GM12864 (cell line): ENCODE measurements at regions not wholly inside any gene's neighbourhood (a gene's known extent, or its start where the extent isn't known, plus 50 kb on each side); places are given as distances from the start of the nearest gene placed in this dataset.
"Not testable (repeated sequence)": the region's sequence is repeated elsewhere in the genome, so short reads cannot be mapped to it uniquely, and the experiment has no call there.

Experiments
- DNase-seq: peaks from one replicate; pipeline ENCODE4 v3.0.0-alpha.2; 2011; ENCODE audit warnings: low read depth
- H3K4me3 ChIP-seq: 2 replicates; pipeline ENCODE4 v1.5.1; 2011; ENCODE audit warnings: mild to moderate bottlenecking, low read depth, low read length, control low read depth
- CTCF ChIP-seq: IDR thresholded peaks from 2 replicates; pipeline ENCODE4 v1.5.1; 2011; ENCODE audit warnings: low read depth, mild to moderate bottlenecking, moderate library complexity, low read length, control low read depth, inconsistent platforms; ENCODE audit errors: missing control alignments

GRCh38 chr7:68892236-68892635 is 706.0 kb upstream of the AUTS2 start:
- no peak for DNase-seq
- no peak for TF ChIP-seq CTCF
- no peak overlapping the region for H3K4me3 ChIP-seq

GRCh38 chr7:68893411-68893810 is 704.9 kb upstream of the AUTS2 start:
- DNase-seq: no peak
- H3K4me3 ChIP-seq: no peak overlapping the region
- no peak for TF ChIP-seq CTCF

GRCh38 chr7:68899156-68899555 is 699.1 kb upstream of the AUTS2 start:
- not testable (repeated sequence) for H3K4me3 ChIP-seq, DNase-seq

- TF ChIP-seq CTCF: no peak
- no peak for DNase-seq
- H3K4me3 ChIP-seq: no peak overlapping the region
These were observed 698.2 kb upstream of the AUTS2 start for GRCh38 chr7:68900096-68900495.

GRCh38 chr7:68904630-68905029 is 693.6 kb upstream of the AUTS2 start:
- no peak for DNase-seq
- no peak overlapping the region for H3K4me3 ChIP-seq
- TF ChIP-seq CTCF: no peak

GRCh38 chr7:68911754-68912153 is 686.5 kb upstream of the AUTS2 start:
- TF ChIP-seq CTCF: no peak
- no peak overlapping the region for H3K4me3 ChIP-seq
- no peak for DNase-seq

- TF ChIP-seq CTCF: no peak
- H3K4me3 ChIP-seq: no peak overlapping the region
- DNase-seq: no peak
These were observed 684.3 kb upstream of the AUTS2 start for GRCh38 chr7:68914006-68914405.
